ENCODE measurements at regions not wholly inside any gene's neighbourhood (a gene's known extent, or its start where the extent isn't known, plus 50 kb on each side); places are given as distances from the start of the nearest gene placed in this dataset.
"Not testable (repeated sequence)": the region's sequence is repeated elsewhere in the genome, so short reads cannot be mapped to it uniquely, and the experiment has no call there.

DNA sequence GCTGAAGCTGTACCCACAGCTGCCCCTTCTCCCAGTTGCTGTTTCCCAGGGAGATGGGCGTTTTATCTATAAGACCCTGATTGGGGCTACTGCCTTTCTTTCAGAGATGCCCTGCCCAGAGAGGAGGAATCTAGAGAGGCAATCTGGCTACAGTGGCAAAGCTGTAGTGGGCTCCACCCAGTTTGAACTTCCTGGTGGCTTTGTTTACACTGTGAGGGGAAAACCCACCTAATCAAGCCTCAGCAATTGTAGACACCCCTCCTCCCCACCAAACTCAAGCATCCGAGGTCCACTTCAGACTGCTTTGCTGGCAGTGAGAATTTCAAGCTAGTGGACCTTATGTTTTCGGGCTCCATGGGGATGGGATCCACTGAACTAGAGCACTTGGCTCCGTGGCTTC, 240.4 kb upstream of the AFF2 start:
- ATAC-seq (no peak), DNase-seq (ENCODE audit: low spot score) (no peak)

- no peak for ATAC-seq
- no peak for DNase-seq (ENCODE audit: low spot score)
Measured at GRCh38 chrX:148265829-148266228, 234.6 kb upstream of the AFF2 start.

GRCh38 chrX:148268673-148269072, 231.7 kb upstream of the AFF2 start:
- ATAC-seq (no peak), DNase-seq (ENCODE audit: low spot score) (no peak)

DNA sequence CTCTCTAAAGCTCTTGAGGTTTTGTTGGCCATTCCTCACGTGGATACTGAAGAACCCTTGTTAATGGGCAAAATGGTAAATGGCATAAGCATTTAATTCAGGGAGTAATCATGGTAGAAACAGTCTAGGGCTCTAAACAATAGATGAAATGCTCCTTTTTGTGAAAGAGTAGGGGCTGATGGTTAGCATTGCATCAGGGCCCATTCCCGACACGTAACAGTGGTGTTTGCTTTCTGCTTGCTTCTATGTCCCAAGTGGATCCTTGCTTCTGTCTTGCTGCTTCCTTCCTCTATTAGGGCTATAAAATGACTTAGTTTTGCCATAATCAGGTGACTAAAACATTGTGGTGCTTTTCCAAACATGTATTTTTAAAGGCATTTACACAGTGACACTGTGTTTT, 230.9 kb upstream of the AFF2 start:
- ATAC-seq = no peak

DNA sequence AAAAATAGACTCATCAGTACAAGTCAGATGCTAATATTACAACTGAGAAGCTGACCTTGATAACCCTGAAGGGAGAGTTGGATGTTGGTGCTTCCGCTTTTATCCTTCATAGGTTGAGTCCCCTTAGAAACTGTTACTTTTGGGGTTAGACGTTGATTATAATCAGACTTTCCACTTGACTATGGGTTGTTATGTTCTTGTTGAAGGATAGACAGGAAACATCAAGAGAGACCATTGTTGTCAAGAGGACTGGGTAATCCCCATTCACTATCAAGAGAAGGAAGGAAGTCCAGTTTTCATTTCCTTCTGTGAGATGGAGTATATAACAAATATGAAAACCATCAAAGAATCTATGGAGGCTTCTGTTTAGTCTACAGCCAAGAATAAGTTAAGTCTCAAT, 229.9 kb upstream of the AFF2 start:
- no peak for DNase-seq (ENCODE audit: low spot score)
- ATAC-seq = no peak

More for the DNA sequence above, 230.9 kb upstream of the AFF2 start:
- no peak for DNase-seq (ENCODE audit: low spot score)

- DNase-seq (ENCODE audit: low spot score) (no peak), ATAC-seq (no peak)
Measured at GRCh38 chrX:148271263-148271662, 229.2 kb upstream of the AFF2 start.

DNA sequence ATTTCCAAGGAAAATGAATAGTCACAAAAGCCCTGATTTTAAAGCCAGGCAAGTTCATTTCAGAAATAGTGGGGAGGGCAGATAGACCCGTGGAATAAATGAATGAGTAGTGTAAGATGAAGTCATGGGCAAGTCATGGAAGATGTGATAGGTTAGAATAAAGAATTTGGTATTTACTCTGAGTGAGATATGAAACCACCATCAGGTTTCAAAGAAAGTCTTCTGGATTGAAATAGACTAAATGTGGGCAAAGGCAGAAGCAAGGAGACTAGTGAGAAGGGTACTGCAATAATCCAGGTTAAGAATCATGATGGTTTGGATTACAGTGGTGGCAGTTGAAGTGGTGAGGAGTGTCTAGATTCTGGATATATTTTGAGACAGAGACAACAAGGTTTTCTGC, 218.5 kb upstream of the AFF2 start:
- no peak for ATAC-seq
- no peak for DNase-seq (ENCODE audit: low spot score)

DNA sequence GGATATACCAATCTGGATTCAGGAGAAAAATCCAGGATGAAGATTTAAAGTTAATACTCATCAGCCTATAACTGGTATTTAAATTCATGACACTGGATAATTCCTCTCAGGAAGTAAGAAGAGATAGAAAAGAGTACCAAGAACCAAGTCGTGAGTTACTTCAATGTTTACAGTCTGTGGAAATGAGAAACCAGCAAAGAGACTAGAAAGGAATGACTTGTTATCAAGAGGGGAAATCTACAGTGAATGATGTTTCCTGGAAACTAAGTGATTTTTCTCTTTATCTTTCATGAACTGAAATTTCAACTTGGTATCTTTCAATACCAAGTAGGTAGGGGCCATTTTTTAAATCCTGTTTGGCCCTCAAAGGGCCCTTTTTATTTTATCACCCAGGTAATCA, 217.9 kb upstream of the AFF2 start:
- no peak for ATAC-seq
- DNase-seq (ENCODE audit: low spot score) = no peak

- ATAC-seq = no peak
- DNase-seq (ENCODE audit: low spot score) = no peak
Measured at GRCh38 chrX:148284056-148284455, 216.4 kb upstream of the AFF2 start.

DNA sequence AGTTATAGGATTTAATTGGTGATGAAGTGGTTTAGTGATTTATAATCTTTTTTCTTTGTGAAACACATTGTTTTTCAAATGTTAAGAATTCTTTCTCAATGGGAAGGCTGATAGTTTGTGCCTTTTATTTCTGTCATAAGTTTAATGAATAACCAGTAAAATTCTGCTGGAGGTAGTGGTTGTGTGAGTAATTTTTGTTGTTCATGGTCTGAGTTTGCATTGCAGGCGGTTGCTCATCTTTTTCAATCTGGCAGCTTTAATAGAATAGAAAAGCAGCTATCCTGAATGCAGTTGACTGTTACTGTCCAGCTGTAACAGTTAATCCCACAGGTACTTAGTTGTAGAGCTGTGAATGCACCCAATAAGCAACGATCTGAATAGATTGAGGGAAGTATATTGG, 215.6 kb upstream of the AFF2 start:
- DNase-seq (ENCODE audit: low spot score) (no peak), ATAC-seq (no peak)

GRCh38 chrX:148288451-148288850, 212.0 kb upstream of the AFF2 start:
- DNase-seq (ENCODE audit: low spot score) (no peak), ATAC-seq (no peak)

DNA sequence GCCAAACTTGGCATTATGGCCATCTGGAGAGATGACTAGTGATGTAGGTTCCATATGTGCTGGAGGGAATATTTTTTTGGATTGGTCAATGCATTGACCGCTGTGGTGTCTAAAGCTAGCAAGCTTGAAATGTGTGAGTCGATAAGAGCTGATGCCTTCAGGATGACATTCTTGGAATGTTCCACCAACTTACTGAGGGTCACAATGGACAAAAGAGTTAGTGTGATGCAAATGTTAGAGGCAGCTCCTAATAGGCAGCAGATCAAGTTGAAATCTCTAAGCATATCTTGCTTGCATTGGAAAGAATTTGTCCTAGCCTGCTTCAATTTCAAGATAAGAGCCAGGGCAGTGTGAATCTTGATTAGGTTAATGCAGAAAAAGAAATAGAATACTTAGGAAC, 210.4 kb upstream of the AFF2 start:
- DNase-seq (ENCODE audit: low spot score) (no peak), ATAC-seq (no peak)

GRCh38 chrX:148290931-148291330, 209.5 kb upstream of the AFF2 start:
- ATAC-seq (no peak), DNase-seq (ENCODE audit: low spot score) (no peak)

GRCh38 chrX:148298737-148299136, 201.7 kb upstream of the AFF2 start:
- DNase-seq (ENCODE audit: low spot score) (no peak), ATAC-seq (no peak)

GRCh38 chrX:148305214-148305613, 195.2 kb upstream of the AFF2 start:
- DNase-seq (ENCODE audit: low spot score) = not testable (repeated sequence)

DNA sequence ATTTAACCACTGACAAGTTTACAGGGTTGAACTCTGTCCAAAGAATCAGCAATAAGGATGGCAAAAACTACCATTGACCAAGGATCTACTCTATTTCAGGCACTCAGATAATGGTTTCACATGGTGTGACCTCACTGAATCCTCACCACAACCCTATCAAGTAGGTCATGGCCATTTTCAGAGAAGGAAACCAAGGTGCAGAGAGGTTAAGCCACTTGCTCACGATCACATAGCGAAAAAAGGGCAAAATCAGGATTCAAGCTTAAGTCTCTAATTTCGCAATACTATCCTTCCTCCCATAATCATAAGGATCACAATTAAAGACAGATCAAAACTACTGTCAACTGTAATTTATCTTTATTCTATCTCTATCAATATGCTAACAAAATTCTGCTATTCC, 191.0 kb upstream of the AFF2 start:
- ATAC-seq (no peak), DNase-seq (ENCODE audit: low spot score) (no peak)

More at GRCh38 chrX:148305214-148305613, 195.2 kb upstream of the AFF2 start:
- ATAC-seq = not testable (repeated sequence)

GRCh38 chrX:148310426-148311165, 189.8 kb upstream of the AFF2 start:
- no peak for ATAC-seq

DNA sequence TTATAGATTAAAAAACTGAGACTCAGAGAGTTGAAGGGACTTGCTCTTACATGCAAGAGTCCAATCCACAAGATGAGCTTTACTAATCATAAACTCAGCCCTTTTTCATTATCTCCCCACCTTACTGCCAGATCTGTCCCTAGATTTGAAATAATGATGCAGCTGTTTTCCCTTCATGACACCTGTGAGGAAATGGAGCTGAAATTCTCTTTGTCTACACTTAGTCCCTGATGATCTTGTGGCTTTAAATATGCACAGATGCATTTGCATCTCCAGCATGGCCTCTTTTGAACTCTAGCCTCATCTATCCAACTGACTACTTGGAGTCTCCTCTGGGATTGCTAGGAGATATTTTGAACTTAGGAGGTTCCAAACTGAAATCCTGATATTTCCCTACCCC, 188.9 kb upstream of the AFF2 start:
- no peak for ATAC-seq
- DNase-seq (ENCODE audit: low spot score) = no peak

More at GRCh38 chrX:148310426-148311165, 189.8 kb upstream of the AFF2 start:
- DNase-seq (ENCODE audit: low spot score) = no peak

GRCh38 chrX:148314876-148315275, 185.5 kb upstream of the AFF2 start:
- DNase-seq (ENCODE audit: low spot score) = no peak
- no peak for ATAC-seq

- ATAC-seq (no peak), DNase-seq (ENCODE audit: low spot score) (no peak)
Measured at GRCh38 chrX:148316446-148316845, 184.0 kb upstream of the AFF2 start.

GRCh38 chrX:148322906-148323305, 177.5 kb upstream of the AFF2 start:
- ATAC-seq (no peak), DNase-seq (ENCODE audit: low spot score) (no peak)

DNA sequence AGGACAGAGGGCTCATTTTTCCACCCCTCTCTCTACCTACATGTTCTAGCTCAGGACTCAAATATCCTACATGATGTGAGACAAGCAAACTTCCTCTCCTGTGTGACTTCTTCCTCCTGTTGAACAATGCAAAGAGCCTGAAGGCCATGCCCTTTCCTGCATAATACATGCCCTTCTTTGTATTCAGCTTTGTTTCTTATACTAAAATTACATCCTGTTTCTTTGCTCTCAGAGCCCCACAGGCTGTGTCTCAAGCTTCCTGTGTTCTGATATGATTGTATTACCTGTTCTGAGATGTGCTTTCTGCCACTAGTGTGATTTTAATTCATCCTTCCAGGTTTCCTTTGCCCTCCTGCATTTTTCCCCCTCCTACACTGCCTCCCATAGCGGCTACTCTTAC, 166.4 kb upstream of the AFF2 start:
- DNase-seq (ENCODE audit: low spot score) = no peak

DNA sequence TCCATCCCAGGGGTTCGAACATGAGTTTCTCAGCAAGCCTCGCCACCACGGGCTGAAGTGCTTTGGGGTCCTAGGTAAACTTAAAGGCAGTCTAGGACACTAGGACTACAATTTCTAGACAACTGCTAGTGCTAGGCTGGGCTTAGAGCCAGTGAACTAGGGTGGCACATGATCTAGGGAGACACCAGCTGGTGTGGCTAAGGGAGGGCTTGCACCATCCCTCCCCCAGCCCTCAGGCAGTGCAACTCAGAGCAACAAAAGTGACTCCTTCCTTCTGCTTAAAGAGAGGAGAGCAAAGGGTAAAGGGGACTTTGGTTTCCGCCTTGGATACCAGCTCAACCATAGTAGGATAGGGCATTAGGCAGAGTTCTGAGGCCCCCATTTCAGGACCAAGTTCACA, 162.5 kb upstream of the AFF2 start:
- no peak for ATAC-seq
- no peak for DNase-seq (ENCODE audit: low spot score)

More for the DNA sequence above, 166.4 kb upstream of the AFF2 start:
- no peak for ATAC-seq
